ENCODE measurements at regions not wholly inside any gene's neighbourhood (a gene's known extent, or its start where the extent isn't known, plus 50 kb on each side); places are given as distances from the start of the nearest gene placed in this dataset.

- H3K27me3 Mint-ChIP-seq (ENCODE audit: low read depth) = no peaks in the 10 kb centered on the region
- H3K36me3 Mint-ChIP-seq (ENCODE audit: low read depth) = no peaks in the 10 kb centered on the region
- H3K4me1 Mint-ChIP-seq (ENCODE audit: low read depth) = no peaks in the 10 kb centered on the region
- no peak overlapping the region for H3K4me3 Mint-ChIP-seq
- H3K27ac Mint-ChIP-seq = no peak overlapping the region
- no peaks in the 10 kb centered on the region for H3K9me3 Mint-ChIP-seq
These were observed 363.6 kb upstream of the GOLIM4 start for GRCh38 chr3:168459226-168459784.

- Mint-ChIP-seq H3K9me3 (no peaks in the 10 kb centered on the region), H3K4me1 (ENCODE audit: low read depth) (no peaks in the 10 kb centered on the region), H3K27me3 (ENCODE audit: low read depth) (no peaks in the 10 kb centered on the region), H3K27ac (no peak overlapping the region), H3K4me3 (no peak overlapping the region), H3K36me3 (ENCODE audit: low read depth) (no peaks in the 10 kb centered on the region)
These were observed 362.3 kb upstream of the GOLIM4 start for GRCh38 chr3:168457954-168458539.

GRCh38 chr3:168455814-168456213 lies 360.1 kb upstream of the GOLIM4 start:
- no peaks in the 10 kb centered on the region for H3K27me3 Mint-ChIP-seq (ENCODE audit: low read depth)
- no peak overlapping the region for H3K4me3 Mint-ChIP-seq
- H3K4me1 Mint-ChIP-seq (ENCODE audit: low read depth) = no peaks in the 10 kb centered on the region
- H3K9me3 Mint-ChIP-seq = peaks cover 3% of the 10 kb centered on the region
- no peaks in the 10 kb centered on the region for H3K36me3 Mint-ChIP-seq (ENCODE audit: low read depth)
- no peak overlapping the region for H3K27ac Mint-ChIP-seq

- H3K9me3 Mint-ChIP-seq = peaks cover 3% of the 10 kb centered on the region
- no peak overlapping the region for H3K4me3 Mint-ChIP-seq
- no peak overlapping the region for H3K27ac Mint-ChIP-seq
- H3K4me1 Mint-ChIP-seq (ENCODE audit: low read depth) = no peaks in the 10 kb centered on the region
- H3K27me3 Mint-ChIP-seq (ENCODE audit: low read depth) = no peaks in the 10 kb centered on the region
- H3K36me3 Mint-ChIP-seq (ENCODE audit: low read depth) = no peaks in the 10 kb centered on the region
These were observed 357.9 kb upstream of the GOLIM4 start for GRCh38 chr3:168453623-168454022.

GRCh38 chr3:168443965-168444364 lies 348.2 kb upstream of the GOLIM4 start:
- Mint-ChIP-seq H3K4me3 (no peak overlapping the region), H3K27me3 (ENCODE audit: low read depth) (no peaks in the 10 kb centered on the region), H3K27ac (no peak overlapping the region), H3K4me1 (ENCODE audit: low read depth) (no peaks in the 10 kb centered on the region), H3K9me3 (no peaks in the 10 kb centered on the region), H3K36me3 (ENCODE audit: low read depth) (no peaks in the 10 kb centered on the region)

- Mint-ChIP-seq H3K36me3 (ENCODE audit: low read depth) (no peaks in the 10 kb centered on the region), H3K4me3 (no peak overlapping the region), H3K9me3 (no peaks in the 10 kb centered on the region), H3K27ac (no peak overlapping the region), H3K4me1 (ENCODE audit: low read depth) (no peaks in the 10 kb centered on the region), H3K27me3 (ENCODE audit: low read depth) (no peaks in the 10 kb centered on the region)
These were observed 346.8 kb upstream of the GOLIM4 start for GRCh38 chr3:168442502-168442901.

GRCh38 chr3:168436245-168436724 lies 340.6 kb upstream of the GOLIM4 start:
- Mint-ChIP-seq H3K27ac (no peak overlapping the region), H3K4me1 (ENCODE audit: low read depth) (no peaks in the 10 kb centered on the region), H3K4me3 (no peak overlapping the region), H3K27me3 (ENCODE audit: low read depth) (no peaks in the 10 kb centered on the region), H3K36me3 (ENCODE audit: low read depth) (no peaks in the 10 kb centered on the region), H3K9me3 (no peaks in the 10 kb centered on the region)

GRCh38 chr3:168431491-168431890 lies 335.8 kb upstream of the GOLIM4 start:
- no peak overlapping the region for H3K27ac Mint-ChIP-seq
- H3K9me3 Mint-ChIP-seq = no peaks in the 10 kb centered on the region
- no peaks in the 10 kb centered on the region for H3K4me1 Mint-ChIP-seq (ENCODE audit: low read depth)
- no peaks in the 10 kb centered on the region for H3K36me3 Mint-ChIP-seq (ENCODE audit: low read depth)
- H3K4me3 Mint-ChIP-seq = no peak overlapping the region
- H3K27me3 Mint-ChIP-seq (ENCODE audit: low read depth) = no peaks in the 10 kb centered on the region

- no peaks in the 10 kb centered on the region for H3K27me3 Mint-ChIP-seq (ENCODE audit: low read depth)
- no peaks in the 10 kb centered on the region for H3K4me1 Mint-ChIP-seq (ENCODE audit: low read depth)
- no peaks in the 10 kb centered on the region for H3K9me3 Mint-ChIP-seq
- H3K4me3 Mint-ChIP-seq = no peak overlapping the region
- no peaks in the 10 kb centered on the region for H3K36me3 Mint-ChIP-seq (ENCODE audit: low read depth)
- no peak overlapping the region for H3K27ac Mint-ChIP-seq
These were observed 332.2 kb upstream of the GOLIM4 start for GRCh38 chr3:168427835-168428475.

- H3K27me3 Mint-ChIP-seq (ENCODE audit: low read depth) = no peaks in the 10 kb centered on the region
- no peak overlapping the region for H3K27ac Mint-ChIP-seq
- no peaks in the 10 kb centered on the region for H3K9me3 Mint-ChIP-seq
- no peaks in the 10 kb centered on the region for H3K36me3 Mint-ChIP-seq (ENCODE audit: low read depth)
- H3K4me3 Mint-ChIP-seq = no peak overlapping the region
- H3K4me1 Mint-ChIP-seq (ENCODE audit: low read depth) = no peaks in the 10 kb centered on the region
These were observed 331.4 kb upstream of the GOLIM4 start for GRCh38 chr3:168427156-168427555.

- Mint-ChIP-seq H3K36me3 (ENCODE audit: low read depth) (no peaks in the 10 kb centered on the region), H3K27ac (no peak overlapping the region), H3K9me3 (no peaks in the 10 kb centered on the region), H3K27me3 (ENCODE audit: low read depth) (no peaks in the 10 kb centered on the region), H3K4me3 (no peak overlapping the region), H3K4me1 (ENCODE audit: low read depth) (no peaks in the 10 kb centered on the region)
These were observed 330.3 kb upstream of the GOLIM4 start for GRCh38 chr3:168425936-168426595.

GRCh38 chr3:168424059-168424734 lies 328.5 kb upstream of the GOLIM4 start:
- no peaks in the 10 kb centered on the region for H3K4me1 Mint-ChIP-seq (ENCODE audit: low read depth)
- H3K9me3 Mint-ChIP-seq = no peaks in the 10 kb centered on the region
- no peaks in the 10 kb centered on the region for H3K36me3 Mint-ChIP-seq (ENCODE audit: low read depth)
- H3K27me3 Mint-ChIP-seq (ENCODE audit: low read depth) = no peaks in the 10 kb centered on the region
- no peak overlapping the region for H3K27ac Mint-ChIP-seq
- H3K4me3 Mint-ChIP-seq = no peak overlapping the region

- H3K36me3 Mint-ChIP-seq (ENCODE audit: low read depth) = no peaks in the 10 kb centered on the region
- H3K9me3 Mint-ChIP-seq = no peaks in the 10 kb centered on the region
- H3K27ac Mint-ChIP-seq = no peak overlapping the region
- H3K4me3 Mint-ChIP-seq = no peak overlapping the region
- H3K27me3 Mint-ChIP-seq (ENCODE audit: low read depth) = no peaks in the 10 kb centered on the region
- no peaks in the 10 kb centered on the region for H3K4me1 Mint-ChIP-seq (ENCODE audit: low read depth)
These were observed 327.1 kb upstream of the GOLIM4 start for GRCh38 chr3:168422843-168423242.

- H3K4me3 Mint-ChIP-seq = no peak overlapping the region
- H3K36me3 Mint-ChIP-seq (ENCODE audit: low read depth) = no peaks in the 10 kb centered on the region
- H3K27ac Mint-ChIP-seq = no peak overlapping the region
- H3K27me3 Mint-ChIP-seq (ENCODE audit: low read depth) = no peaks in the 10 kb centered on the region
- H3K9me3 Mint-ChIP-seq = peaks cover 4% of the 10 kb centered on the region
- H3K4me1 Mint-ChIP-seq (ENCODE audit: low read depth) = no peaks in the 10 kb centered on the region
These were observed 323.4 kb upstream of the GOLIM4 start for GRCh38 chr3:168419091-168419490.

Measured in T-helper 1 cell treated with Interleukin-12 subunit alpha and Interleukin-12 subunit beta and Interleukin-4 antibody, amounts not matched to agents 30 μg/mL and 1 μg/mL, for 36 hours (primary cell).